H1 (cell line): ENCODE measurements at regions not wholly inside any gene's neighbourhood (a gene's known extent, or its start where the extent isn't known, plus 50 kb on each side); places are given as distances from the start of the nearest gene placed in this dataset.

Experiments used
- CTCF ChIA-PET: fragments of 300-600 bp; sonication (Branson Sonifier 250); formaldehyde crosslinking; loops from one replicate; lab custom pipeline; 2021; ENCODE audit not compliant: partially characterized antibody; lab: Charles Lee
- POLR2A ChIA-PET: fragments of 300-600 bp; sonication (Branson Sonifier 250); formaldehyde crosslinking; loops from one replicate; lab custom pipeline; 2021; ENCODE audit warnings: inconsistent platforms; ENCODE audit not compliant: partially characterized antibody; lab: Charles Lee
- DNase-seq, 2 experiments: peaks; one replicate each; pipeline versions ENCODE4 v3.0.0 to v3.0.0-alpha.2; 2010 to 2022; ENCODE audit warnings: low spot score in 2 of 2, low read depth in 1 of 2, mixed read lengths in 1 of 2
- FAIRE-seq: peaks from 2 replicates; lab custom pipeline; 2011; peaks lifted over from hg19 to GRCh38; lab: Jason Lieb, UNC
- H2AFZ ChIP-seq: 2 replicates; pipeline ENCODE4 v1.8.1; 2012; ENCODE audit warnings: low read length, inconsistent platforms
- H2AK5ac ChIP-seq: 2 replicates; pipeline ENCODE4 v1.6.1; 2013; ENCODE audit warnings: low read depth, low read length
- H2BK120ac ChIP-seq: replicated peaks from 2 replicates; pipeline ENCODE3; 2013; ENCODE audit warnings: low read depth, low read length, inconsistent platforms
- H2BK12ac ChIP-seq: 2 replicates; pipeline ENCODE4 v1.6.1; 2013; ENCODE audit warnings: low read depth, low read length
- H2BK15ac ChIP-seq: 2 replicates; pipeline ENCODE4 v1.6.1; 2013; ENCODE audit warnings: low read length
- H2BK20ac ChIP-seq: 2 replicates; pipeline ENCODE4 v1.6.1; 2013; ENCODE audit warnings: low read length
- H2BK5ac ChIP-seq: 2 replicates; pipeline ENCODE4 v1.6.1; 2013; ENCODE audit warnings: low read depth, low read length
- H3K14ac ChIP-seq: 2 replicates; pipeline ENCODE4 v1.6.1; 2013; ENCODE audit warnings: inconsistent platforms; ENCODE audit not compliant: insufficient read length
- H3K18ac ChIP-seq: 2 replicates; pipeline ENCODE4 v1.6.1; 2013; ENCODE audit warnings: low read length; ENCODE audit errors: extremely low read depth
- H3K23ac ChIP-seq: 2 replicates; pipeline ENCODE4 v1.6.1; 2013; ENCODE audit warnings: inconsistent platforms; ENCODE audit not compliant: insufficient read length
- H3K23me2 ChIP-seq: 2 replicates; pipeline ENCODE4 v1.6.1; 2013; ENCODE audit warnings: low read depth, low read length
- H3K27ac ChIP-seq: 2 replicates; pipeline ENCODE4 v1.6.1; 2011; ENCODE audit warnings: low read depth, low read length, inconsistent platforms
- H3K27me3 ChIP-seq, 4 experiments: replicated peaks in 1 of 4; 1 replicate in 1 of 4; 2 replicates in 3 of 4; pipeline versions ENCODE4 v1.6.1 to v1.8.1; 2011 to 2013; ENCODE audit warnings: low read length in 3 of 4, mild to moderate bottlenecking in 3 of 4, inconsistent platforms in 2 of 4, mixed read lengths in 2 of 4, moderate library complexity in 1 of 4; ENCODE audit not compliant: control insufficient read depth in 3 of 4, insufficient read depth in 3 of 4; ENCODE audit errors: extremely low read depth in 1 of 4
- H3K36me3 ChIP-seq, 4 experiments: 2 replicates each; pipeline versions ENCODE4 v1.6.1 to v1.8.1; 2011 to 2013; ENCODE audit warnings: mild to moderate bottlenecking in 4 of 4, low read length in 3 of 4, moderate library complexity in 2 of 4, control low read depth in 1 of 4, inconsistent platforms in 1 of 4; ENCODE audit not compliant: insufficient read depth in 4 of 4, control insufficient read depth in 2 of 4
- H3K4ac ChIP-seq: replicated peaks from 2 replicates; pipeline ENCODE3; 2013; ENCODE audit warnings: low read length, low read depth, mixed read lengths, inconsistent platforms; ENCODE audit not compliant: insufficient read length
- H3K4me1 ChIP-seq, 4 experiments: replicated peaks in 1 of 4; 1 replicate in 1 of 4; 2 replicates in 3 of 4; pipeline versions ENCODE4 v1.6.1 to v1.8.1; 2011 to 2013; ENCODE audit warnings: low read length in 3 of 4, inconsistent platforms in 2 of 4, mixed read lengths in 1 of 4; ENCODE audit not compliant: insufficient read depth in 4 of 4, control insufficient read depth in 3 of 4
- H3K4me2 ChIP-seq, 2 experiments: 2 replicates each; pipeline versions ENCODE4 v1.6.1 to v1.8.1; 2011 to 2013; ENCODE audit warnings: low read depth in 2 of 2, low read length in 2 of 2, control low read depth in 1 of 2, inconsistent platforms in 1 of 2, mild to moderate bottlenecking in 1 of 2; ENCODE audit not compliant: insufficient read depth in 1 of 2
- H3K4me3 ChIP-seq, 4 experiments: fragments of 200-600, 300-600 bp in 1 of 4; sonication (generic), shearing (Covaris generic), sonication (Bioruptor Twin) in 1 of 4; 2 replicates each; pipeline versions ENCODE4 v1.5.1 to v1.8.1; 2011 to 2016; ENCODE audit warnings: low read length in 4 of 4, low read depth in 3 of 4, control low read depth in 2 of 4, inconsistent platforms in 2 of 4, mild to moderate bottlenecking in 2 of 4, mixed read lengths in 1 of 4, moderate library complexity in 1 of 4; ENCODE audit not compliant: insufficient read depth in 2 of 4; ENCODE audit errors: extremely low read depth in 1 of 4
- H3K56ac ChIP-seq: replicated peaks from 2 replicates; pipeline ENCODE3; 2013; ENCODE audit warnings: low read depth, mild to moderate bottlenecking, mixed read lengths, low read length, inconsistent platforms; ENCODE audit not compliant: insufficient read length
- H3K79me1 ChIP-seq: 2 replicates; pipeline ENCODE4 v1.6.1; 2013; ENCODE audit warnings: low read depth, low read length, control low read depth
- H3K79me2 ChIP-seq, 2 experiments: 2 replicates each; pipeline versions ENCODE4 v1.6.1 to v1.8.1; 2012 to 2013; ENCODE audit warnings: low read length in 2 of 2, mild to moderate bottlenecking in 2 of 2, inconsistent platforms in 1 of 2; ENCODE audit not compliant: insufficient read depth in 2 of 2, control insufficient read depth in 1 of 2
- H3K9ac ChIP-seq, 4 experiments: replicated peaks in 1 of 4; 1 replicate in 1 of 4; 2 replicates in 3 of 4; pipeline versions ENCODE4 v1.6.1 to v1.8.1; 2011 to 2013; ENCODE audit warnings: low read depth in 3 of 4, low read length in 3 of 4, control low read depth in 2 of 4, mild to moderate bottlenecking in 2 of 4, moderate library complexity in 2 of 4, inconsistent platforms in 1 of 4; ENCODE audit errors: extremely low read depth in 1 of 4
- H3K9me3 ChIP-seq, 2 experiments: 2 replicates each; pipeline versions ENCODE4 v1.6.1 to v1.8.1; 2012 to 2013; ENCODE audit warnings: mild to moderate bottlenecking in 2 of 2, moderate library complexity in 2 of 2, control low read depth in 1 of 2, inconsistent platforms in 1 of 2, low read depth in 1 of 2, low read length in 1 of 2, mixed read lengths in 1 of 2; ENCODE audit not compliant: insufficient read depth in 2 of 2
- H4K20me1 ChIP-seq, 2 experiments: replicated peaks in 1 of 2; 2 replicates each; pipeline versions ENCODE3 to v1.8.1; 2011 to 2013; ENCODE audit warnings: inconsistent platforms in 2 of 2, low read length in 2 of 2, mild to moderate bottlenecking in 1 of 2; ENCODE audit not compliant: insufficient read depth in 2 of 2, control insufficient read depth in 1 of 2
- H4K5ac ChIP-seq: 2 replicates; pipeline ENCODE4 v1.6.1; 2013; ENCODE audit warnings: low read length, low read depth, mixed read lengths, inconsistent platforms; ENCODE audit not compliant: insufficient read length
- H4K8ac ChIP-seq: 2 replicates; pipeline ENCODE4 v1.8.0; 2013; ENCODE audit warnings: mild to moderate bottlenecking, moderate library complexity, low read length, inconsistent platforms; ENCODE audit not compliant: insufficient read depth; ENCODE audit errors: extremely low read depth
- H4K91ac ChIP-seq: replicated peaks from 2 replicates; pipeline ENCODE3; 2013; ENCODE audit warnings: low read length, mixed read lengths, inconsistent platforms; ENCODE audit not compliant: insufficient read length
- ASH2L ChIP-seq: fragments of 200-600, 300-600 bp; sonication (generic); IDR thresholded peaks from one replicate; pipeline ENCODE4 v1.7.1; 2017; ENCODE audit warnings: low read length
- CREB1 ChIP-seq: IDR thresholded peaks from 2 replicates; pipeline ENCODE4 v1.6.1; 2012; ENCODE audit warnings: inconsistent platforms
- HDAC2 ChIP-seq, 2 experiments: fragments of 300-600 bp in 1 of 2; sonication (generic) in 1 of 2; IDR thresholded peaks; 2 replicates each; pipeline ENCODE4 v1.6.1; 2011 to 2012; ENCODE audit warnings: low read depth in 2 of 2, low read length in 2 of 2, mild to moderate bottlenecking in 2 of 2, moderate library complexity in 2 of 2, borderline replicate concordance in 1 of 2, inconsistent platforms in 1 of 2
- NANOG ChIP-seq: IDR thresholded peaks from 2 replicates; pipeline ENCODE4 v1.6.1; 2011; ENCODE audit warnings: low read length, low read depth, mild to moderate bottlenecking, inconsistent platforms; ENCODE audit not compliant: insufficient read depth, poor library complexity, severe bottlenecking
- POLR2A ChIP-seq, 2 experiments: IDR thresholded peaks; 1 replicate in 1 of 2; 2 replicates in 1 of 2; pipeline ENCODE4 v1.6.1; 2011; ENCODE audit warnings: low read depth in 2 of 2, low read length in 2 of 2, mild to moderate bottlenecking in 2 of 2; ENCODE audit errors: control extremely low read depth in 1 of 2
- RBBP5 ChIP-seq: IDR thresholded peaks from 2 replicates; pipeline ENCODE4 v1.7.1; 2012; ENCODE audit warnings: low read depth, mild to moderate bottlenecking, inconsistent platforms, low read length, moderate library complexity, borderline replicate concordance
- RXRA ChIP-seq: IDR thresholded peaks from 2 replicates; pipeline ENCODE4 v1.6.1; 2011; ENCODE audit warnings: low read depth, mild to moderate bottlenecking, low read length, moderate library complexity; ENCODE audit not compliant: insufficient read depth
- SAP30 ChIP-seq: fragments of 300-600 bp; sonication (generic); IDR thresholded peaks from 2 replicates; pipeline ENCODE4 v1.7.1; 2012; ENCODE audit warnings: low read length, moderate library complexity, mild to moderate bottlenecking, inconsistent platforms; ENCODE audit not compliant: insufficient read depth, insufficient replicate concordance
- TCF12 ChIP-seq: IDR thresholded peaks from 2 replicates; pipeline ENCODE4 v1.6.1; 2011; ENCODE audit warnings: low read depth, mild to moderate bottlenecking, low read length
- YY1 ChIP-seq: IDR thresholded peaks from 2 replicates; pipeline ENCODE4 v1.6.1; 2011; ENCODE audit warnings: low read depth, mild to moderate bottlenecking, low read length
- WGBS, 2 experiments: shearing (Covaris generic) in 1 of 2; methylation state at CpG; one replicate each; pipeline versions ENCODE4 v1.1.6 to v1.1.7; 2013 to 2015; ENCODE audit warnings: low lambda C conversion rate in 2 of 2, mixed read lengths in 2 of 2, inconsistent platforms in 1 of 2, low coverage in 1 of 2, missing lambda C conversion rate in 1 of 2; ENCODE audit not compliant: insufficient replicate concordance in 2 of 2, insufficient coverage in 1 of 2, insufficient read length in 1 of 2; ENCODE audit errors: extremely low coverage in 1 of 2, missing lambda C conversion rate in 1 of 2; 5-methylcytosine and 5-hydroxymethylcytosine counted together
- TF ChIP-seq, protein P1 (sequence below): IDR thresholded peaks from 2 replicates; pipeline ENCODE4 v1.6.1; 2012; ENCODE audit warnings: low read length, inconsistent platforms

DNA sequence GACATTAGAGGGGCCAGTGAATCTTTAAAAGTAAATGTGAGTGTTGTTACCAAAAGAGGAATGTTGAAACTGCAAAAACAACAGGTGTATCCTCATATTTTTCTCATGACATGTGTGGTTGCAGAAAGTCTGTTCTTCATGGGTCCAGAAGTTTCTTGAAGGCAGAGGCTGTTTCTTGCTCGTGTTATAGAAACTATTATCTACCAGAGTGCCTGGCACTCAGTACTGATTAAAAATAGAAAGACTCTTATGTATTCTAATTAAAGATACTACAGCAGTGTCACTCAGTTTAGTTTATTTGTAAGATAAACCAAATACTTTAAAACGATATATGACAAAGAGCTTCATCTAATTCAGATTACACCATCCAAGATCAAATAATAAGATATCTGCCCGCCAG is 1864.2 kb upstream of the WWC1 start:
- H3K9ac ChIP-seq: no peak overlapping the region
- no peaks in the 10 kb centered on the region for H3K79me2 ChIP-seq
- TF ChIP-seq POLR2A (IDR thresholded peaks at IDR 0.05; ENCODE audit: control extremely low read depth in 1 of 2, low read depth in 2 of 2, low read length in 2 of 2): no peak
- no peak for TF ChIP-seq TCF12
- no peak for TF ChIP-seq SAP30
- TF ChIP-seq, protein P1, sequence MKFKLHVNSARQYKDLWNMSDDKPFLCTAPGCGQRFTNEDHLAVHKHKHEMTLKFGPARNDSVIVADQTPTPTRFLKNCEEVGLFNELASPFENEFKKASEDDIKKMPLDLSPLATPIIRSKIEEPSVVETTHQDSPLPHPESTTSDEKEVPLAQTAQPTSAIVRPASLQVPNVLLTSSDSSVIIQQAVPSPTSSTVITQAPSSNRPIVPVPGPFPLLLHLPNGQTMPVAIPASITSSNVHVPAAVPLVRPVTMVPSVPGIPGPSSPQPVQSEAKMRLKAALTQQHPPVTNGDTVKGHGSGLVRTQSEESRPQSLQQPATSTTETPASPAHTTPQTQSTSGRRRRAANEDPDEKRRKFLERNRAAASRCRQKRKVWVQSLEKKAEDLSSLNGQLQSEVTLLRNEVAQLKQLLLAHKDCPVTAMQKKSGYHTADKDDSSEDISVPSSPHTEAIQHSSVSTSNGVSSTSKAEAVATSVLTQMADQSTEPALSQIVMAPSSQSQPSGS: no peak
- TF ChIP-seq RBBP5: no peak
- no peak for TF ChIP-seq CREB1
- TF ChIP-seq RXRA: no peak
- no peak for TF ChIP-seq NANOG
- TF ChIP-seq ASH2L: no peak
- no peak for TF ChIP-seq YY1
- no peak for TF ChIP-seq HDAC2 (IDR thresholded peaks at IDR 0.05; ENCODE audit: borderline replicate concordance in 1 of 2, low read depth in 2 of 2, low read length in 2 of 2)
- H2BK120ac ChIP-seq: no peak overlapping the region
- DNase-seq: no peak
- H3K27ac ChIP-seq: no peak overlapping the region
- FAIRE-seq: no peak
- H3K9me3 ChIP-seq: no peaks in the 10 kb centered on the region
- 92% methylated on average over 3 of the region's 3 CpGs; no CpG with 5 or more reads in 1 of the 2 experiments for WGBS, 2 experiments
- no peak overlapping the region for H4K8ac ChIP-seq
- H3K18ac ChIP-seq: no peak overlapping the region
- no peak overlapping the region for H2BK5ac ChIP-seq
- no peaks in the 10 kb centered on the region for H3K27me3 ChIP-seq
- no peak overlapping the region for H3K56ac ChIP-seq
- H4K91ac ChIP-seq: no peak overlapping the region
- no peak overlapping the region for H2AFZ ChIP-seq
- no peak overlapping the region for H3K4me2 ChIP-seq
- H3K23me2 ChIP-seq: no peaks in the 10 kb centered on the region; the same call in 1 of the 2 replicates
- H3K4me1 ChIP-seq: peaks cover 0 to 14% (median 10%) of the 10 kb centered on the region in 4 experiments; a peak in 5 of 7 replicates
- no peaks in the 10 kb centered on the region for H4K20me1 ChIP-seq
- no peak overlapping the region for H2AK5ac ChIP-seq
- ChIA-PET POLR2A (no interaction called here), CTCF (no interaction called here)
- no peak overlapping the region for H3K4me3 ChIP-seq
- H2BK20ac ChIP-seq: no peak overlapping the region
- no peak overlapping the region for H4K5ac ChIP-seq
- no peaks in the 10 kb centered on the region for H3K79me1 ChIP-seq
- H2BK15ac ChIP-seq: no peak overlapping the region
- no peak overlapping the region for H3K4ac ChIP-seq
- no peak overlapping the region for H3K14ac ChIP-seq
- H3K23ac ChIP-seq: no peak overlapping the region
- H3K36me3 ChIP-seq: no peaks in the 10 kb centered on the region
- no peak overlapping the region for H2BK12ac ChIP-seq
